H1 (cell line): ENCODE measurements at regions not wholly inside any gene's neighbourhood (a gene's known extent, or its start where the extent isn't known, plus 50 kb on each side); places are given as distances from the start of the nearest gene placed in this dataset.
"Not testable (repeated sequence)": the region's sequence is repeated elsewhere in the genome, so short reads cannot be mapped to it uniquely, and the experiment has no call there.

Source experiments
- CHD1 ChIP-seq: IDR thresholded peaks from 2 replicates; pipeline ENCODE4 v1.6.1; 2012; ENCODE audit warnings: low read depth, low read length, improper control_type of control experiment
- HDAC2 ChIP-seq, 2 experiments: fragments of 300-600 bp in 1 of 2; sonication (generic) in 1 of 2; IDR thresholded peaks; 2 replicates each; pipeline ENCODE4 v1.6.1; 2011 to 2012; ENCODE audit warnings: low read depth in 2 of 2, low read length in 2 of 2, mild to moderate bottlenecking in 2 of 2, moderate library complexity in 2 of 2, borderline replicate concordance in 1 of 2, inconsistent platforms in 1 of 2
- MAFK ChIP-seq: IDR thresholded peaks from 2 replicates; pipeline ENCODE4 v1.6.1; 2012; ENCODE audit warnings: low read depth, mild to moderate bottlenecking, improper control_type of control experiment, low read length
- POLR2A ChIP-seq, 2 experiments: IDR thresholded peaks; 1 replicate in 1 of 2; 2 replicates in 1 of 2; pipeline ENCODE4 v1.6.1; 2011; ENCODE audit warnings: low read depth in 2 of 2, low read length in 2 of 2, mild to moderate bottlenecking in 2 of 2; ENCODE audit errors: control extremely low read depth in 1 of 2
- POLR2AphosphoS5 ChIP-seq: IDR thresholded peaks from 2 replicates; pipeline ENCODE4 v1.6.1; 2011; ENCODE audit warnings: low read depth, low read length
- RAD21 ChIP-seq, 2 experiments: IDR thresholded peaks in 1 of 2; conservative IDR thresholded peaks in 1 of 2; 2 replicates each; pipeline ENCODE4 v1.6.1; 2011; ENCODE audit warnings: low read depth in 2 of 2, low read length in 2 of 2, improper control_type of control experiment in 1 of 2, inconsistent platforms in 1 of 2, mild to moderate bottlenecking in 1 of 2, moderate library complexity in 1 of 2
- TCF12 ChIP-seq: IDR thresholded peaks from 2 replicates; pipeline ENCODE4 v1.6.1; 2011; ENCODE audit warnings: low read depth, mild to moderate bottlenecking, low read length
- ZNF274 ChIP-seq: IDR thresholded peaks from 2 replicates; pipeline ENCODE4 v1.7.0; 2012; ENCODE audit warnings: low read length, borderline replicate concordance; ENCODE audit errors: extremely low read depth
- TF ChIP-seq, protein P1 (sequence below): IDR thresholded peaks from 2 replicates; pipeline ENCODE4 v1.6.1; 2011; ENCODE audit warnings: low read depth, mild to moderate bottlenecking, low read length; ENCODE audit not compliant: insufficient read depth
- TF ChIP-seq, protein P2 (sequence below): IDR thresholded peaks from 2 replicates; pipeline ENCODE4 v1.6.1; 2012; ENCODE audit warnings: inconsistent platforms
- TF ChIP-seq, protein P3 (sequence below), 3 experiments: IDR thresholded peaks; 1 replicate in 2 of 3; 2 replicates in 1 of 3; pipeline versions ENCODE4 v1.5.1 to v1.6.1; 2011; ENCODE audit warnings: low read length in 3 of 3, mild to moderate bottlenecking in 3 of 3, inconsistent platforms in 2 of 3, low read depth in 1 of 3, moderate library complexity in 1 of 3; ENCODE audit not compliant: insufficient read depth in 1 of 3; ENCODE audit errors: control extremely low read depth in 1 of 3
- TF ChIP-seq, protein P4 (sequence below): IDR thresholded peaks from 2 replicates; pipeline ENCODE4 v1.6.1; 2012; ENCODE audit warnings: low read length, inconsistent platforms

- TF ChIP-seq, protein P1, sequence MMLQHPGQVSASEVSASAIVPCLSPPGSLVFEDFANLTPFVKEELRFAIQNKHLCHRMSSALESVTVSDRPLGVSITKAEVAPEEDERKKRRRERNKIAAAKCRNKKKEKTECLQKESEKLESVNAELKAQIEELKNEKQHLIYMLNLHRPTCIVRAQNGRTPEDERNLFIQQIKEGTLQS, result not testable (repeated sequence)
- TF ChIP-seq, protein P2, sequence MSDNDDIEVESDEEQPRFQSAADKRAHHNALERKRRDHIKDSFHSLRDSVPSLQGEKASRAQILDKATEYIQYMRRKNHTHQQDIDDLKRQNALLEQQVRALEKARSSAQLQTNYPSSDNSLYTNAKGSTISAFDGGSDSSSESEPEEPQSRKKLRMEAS, result not testable (repeated sequence)
- not testable (repeated sequence) for TF ChIP-seq HDAC2 (IDR thresholded peaks at IDR 0.05; ENCODE audit: borderline replicate concordance in 1 of 2, low read depth in 2 of 2, low read length in 2 of 2); ZNF274; POLR2A (IDR thresholded peaks at IDR 0.05; ENCODE audit: control extremely low read depth in 1 of 2, low read depth in 2 of 2, low read length in 2 of 2); TCF12; CHD1; MAFK; POLR2AphosphoS5; RAD21 (IDR thresholded peaks at IDR 0.05 in 1 of 2, conservative IDR thresholded peaks at IDR 0.05 in 1 of 2; ENCODE audit: low read depth in 2 of 2, low read length in 2 of 2)
- TF ChIP-seq, protein P3, sequence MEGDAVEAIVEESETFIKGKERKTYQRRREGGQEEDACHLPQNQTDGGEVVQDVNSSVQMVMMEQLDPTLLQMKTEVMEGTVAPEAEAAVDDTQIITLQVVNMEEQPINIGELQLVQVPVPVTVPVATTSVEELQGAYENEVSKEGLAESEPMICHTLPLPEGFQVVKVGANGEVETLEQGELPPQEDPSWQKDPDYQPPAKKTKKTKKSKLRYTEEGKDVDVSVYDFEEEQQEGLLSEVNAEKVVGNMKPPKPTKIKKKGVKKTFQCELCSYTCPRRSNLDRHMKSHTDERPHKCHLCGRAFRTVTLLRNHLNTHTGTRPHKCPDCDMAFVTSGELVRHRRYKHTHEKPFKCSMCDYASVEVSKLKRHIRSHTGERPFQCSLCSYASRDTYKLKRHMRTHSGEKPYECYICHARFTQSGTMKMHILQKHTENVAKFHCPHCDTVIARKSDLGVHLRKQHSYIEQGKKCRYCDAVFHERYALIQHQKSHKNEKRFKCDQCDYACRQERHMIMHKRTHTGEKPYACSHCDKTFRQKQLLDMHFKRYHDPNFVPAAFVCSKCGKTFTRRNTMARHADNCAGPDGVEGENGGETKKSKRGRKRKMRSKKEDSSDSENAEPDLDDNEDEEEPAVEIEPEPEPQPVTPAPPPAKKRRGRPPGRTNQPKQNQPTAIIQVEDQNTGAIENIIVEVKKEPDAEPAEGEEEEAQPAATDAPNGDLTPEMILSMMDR (IDR thresholded peaks at IDR 0.05; ENCODE audit: control extremely low read depth in 1 of 3, insufficient read depth in 1 of 3, low read depth in 1 of 3, low read length in 3 of 3), result not testable (repeated sequence)
- TF ChIP-seq, protein P4, sequence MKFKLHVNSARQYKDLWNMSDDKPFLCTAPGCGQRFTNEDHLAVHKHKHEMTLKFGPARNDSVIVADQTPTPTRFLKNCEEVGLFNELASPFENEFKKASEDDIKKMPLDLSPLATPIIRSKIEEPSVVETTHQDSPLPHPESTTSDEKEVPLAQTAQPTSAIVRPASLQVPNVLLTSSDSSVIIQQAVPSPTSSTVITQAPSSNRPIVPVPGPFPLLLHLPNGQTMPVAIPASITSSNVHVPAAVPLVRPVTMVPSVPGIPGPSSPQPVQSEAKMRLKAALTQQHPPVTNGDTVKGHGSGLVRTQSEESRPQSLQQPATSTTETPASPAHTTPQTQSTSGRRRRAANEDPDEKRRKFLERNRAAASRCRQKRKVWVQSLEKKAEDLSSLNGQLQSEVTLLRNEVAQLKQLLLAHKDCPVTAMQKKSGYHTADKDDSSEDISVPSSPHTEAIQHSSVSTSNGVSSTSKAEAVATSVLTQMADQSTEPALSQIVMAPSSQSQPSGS, result not testable (repeated sequence)
These were observed 304.0 kb downstream of the MTERF1 start for GRCh38 chr7:91576459-91576858.
